MCF 10A (cell line): ENCODE measurements at regions not wholly inside any gene's neighbourhood (a gene's known extent, or its start where the extent isn't known, plus 50 kb on each side); places are given as distances from the start of the nearest gene placed in this dataset.
A peak's percentile ranks its signal among the peaks of the same experiment; 100 is the strongest.

Experiments
- BruUV-seq: library from RNA; stranded (reverse); fragments of 400-500 nt; replicated peaks from 2 replicates; lab custom pipeline; 2021; lab: Mats Ljungman, UMichigan
- CTCF ChIA-PET: fragments of 300-600 bp; sonication (Branson Sonifier 250); formaldehyde crosslinking; extraction: SDS; loops from one replicate; lab custom pipeline; 2021; ENCODE audit warnings: antibody characterized with exemption, inconsistent platforms; lab: Yijun Ruan, JAX
- POLR2A ChIA-PET: fragments of 300-600, 350-650 bp; sonication (Branson Sonifier 250); formaldehyde crosslinking; extraction: SDS; loops from one replicate; lab custom pipeline; 2020; ENCODE audit warnings: antibody characterized with exemption, inconsistent platforms; lab: Yijun Ruan, JAX
- DNase-seq: peaks from one replicate; pipeline ENCODE4 v3.0.0-alpha.2; 2018; ENCODE audit not compliant: unreplicated experiment
- H3K27ac Mint-ChIP-seq: one replicate; pipeline ENCODE4 v1.8.0; 2022; ENCODE audit warnings: mild to moderate bottlenecking, low read depth, mixed read lengths; ENCODE audit not compliant: unreplicated experiment
- H3K27me3 Mint-ChIP-seq: one replicate; pipeline ENCODE4 v1.8.0; 2022; ENCODE audit warnings: mixed read lengths; ENCODE audit not compliant: insufficient read depth, unreplicated experiment
- H3K36me3 Mint-ChIP-seq: one replicate; pipeline ENCODE4 v1.8.0; 2022; ENCODE audit warnings: mild to moderate bottlenecking, moderate library complexity, mixed read lengths; ENCODE audit not compliant: insufficient read depth, unreplicated experiment
- H3K4me1 Mint-ChIP-seq: one replicate; pipeline ENCODE4 v1.8.0; 2022; ENCODE audit warnings: mixed read lengths; ENCODE audit not compliant: insufficient read depth, unreplicated experiment
- H3K4me3 Mint-ChIP-seq: one replicate; pipeline ENCODE4 v1.8.0; 2022; ENCODE audit warnings: mild to moderate bottlenecking, moderate library complexity, mixed read lengths; ENCODE audit not compliant: unreplicated experiment
- H3K9me3 Mint-ChIP-seq: one replicate; pipeline ENCODE4 v1.8.0; 2022; ENCODE audit warnings: mixed read lengths; ENCODE audit not compliant: unreplicated experiment
- intact Hi-C: fragments of 100-400 bp; cut with micrococcal nuclease; formaldehyde crosslinking; loops from 2 replicates; pipeline ENCODE4 v1.14.1; 2022
- TF ChIP-seq, protein P1 (sequence below): fragments of 200-600 bp; IDR thresholded peaks from one replicate; pipeline ENCODE4 v1.8.0; 2022; ENCODE audit warnings: antibody characterized with exemption, mild to moderate bottlenecking; ENCODE audit not compliant: unreplicated experiment

DNA sequence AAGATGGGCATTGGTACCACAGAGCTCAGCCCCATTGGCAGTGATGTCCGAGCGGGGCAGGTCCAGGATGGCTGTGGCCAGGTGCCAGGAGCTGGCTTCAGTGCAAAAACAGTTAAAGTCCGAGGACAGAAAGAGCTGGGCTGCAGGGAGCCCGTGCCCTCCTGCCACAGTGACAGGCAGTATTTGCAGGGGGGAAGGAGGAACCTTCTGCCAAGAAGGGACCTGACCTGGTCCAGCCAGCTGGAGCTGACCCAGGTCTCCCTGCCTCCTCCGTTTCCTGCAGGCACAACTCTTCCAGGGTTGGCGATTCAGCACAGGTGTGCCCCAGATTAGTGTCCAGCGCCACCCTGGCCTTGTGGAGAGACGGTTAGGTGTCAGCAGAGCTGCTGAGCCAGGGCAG, 199.0 kb downstream of the ENGASE start:
- Mint-ChIP-seq H3K4me1 (peaks cover 7% of the 10 kb centered on the region), H3K9me3 (no peaks in the 10 kb centered on the region), H3K4me3 (no peak overlapping the region), H3K27me3 (peaks cover 45% of the 10 kb centered on the region), H3K27ac (no peak overlapping the region), H3K36me3 (no peaks in the 10 kb centered on the region)
- BruUV-seq = no TSS peak
- intact Hi-C loops = no loop called here
- TF ChIP-seq, protein P1, sequence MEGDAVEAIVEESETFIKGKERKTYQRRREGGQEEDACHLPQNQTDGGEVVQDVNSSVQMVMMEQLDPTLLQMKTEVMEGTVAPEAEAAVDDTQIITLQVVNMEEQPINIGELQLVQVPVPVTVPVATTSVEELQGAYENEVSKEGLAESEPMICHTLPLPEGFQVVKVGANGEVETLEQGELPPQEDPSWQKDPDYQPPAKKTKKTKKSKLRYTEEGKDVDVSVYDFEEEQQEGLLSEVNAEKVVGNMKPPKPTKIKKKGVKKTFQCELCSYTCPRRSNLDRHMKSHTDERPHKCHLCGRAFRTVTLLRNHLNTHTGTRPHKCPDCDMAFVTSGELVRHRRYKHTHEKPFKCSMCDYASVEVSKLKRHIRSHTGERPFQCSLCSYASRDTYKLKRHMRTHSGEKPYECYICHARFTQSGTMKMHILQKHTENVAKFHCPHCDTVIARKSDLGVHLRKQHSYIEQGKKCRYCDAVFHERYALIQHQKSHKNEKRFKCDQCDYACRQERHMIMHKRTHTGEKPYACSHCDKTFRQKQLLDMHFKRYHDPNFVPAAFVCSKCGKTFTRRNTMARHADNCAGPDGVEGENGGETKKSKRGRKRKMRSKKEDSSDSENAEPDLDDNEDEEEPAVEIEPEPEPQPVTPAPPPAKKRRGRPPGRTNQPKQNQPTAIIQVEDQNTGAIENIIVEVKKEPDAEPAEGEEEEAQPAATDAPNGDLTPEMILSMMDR = no peak
- POLR2A ChIA-PET = no interaction called here
- DNase-seq = no peak
- CTCF ChIA-PET = interaction anchor here (1.3 kb wide), 1 partner anchor 120 kb away, joined by 3 read pairs; no protein-coding TSS in a partner anchor

GRCh38 chr17:79272666-79273219, 198.1 kb downstream of the ENGASE start:
- peak overlapping the region; percentile 24 for H3K27ac Mint-ChIP-seq
- peaks cover 7% of the 10 kb centered on the region for H3K4me1 Mint-ChIP-seq
- peaks cover 55% of the 10 kb centered on the region for H3K27me3 Mint-ChIP-seq
- BruUV-seq = no TSS peak
- ChIA-PET CTCF (interaction anchor here (0.7 kb wide), 1 partner anchor 410 kb away, joined by 3 read pairs; no protein-coding TSS in a partner anchor), POLR2A (interaction anchor here (0.6 kb wide), 1 partner anchor 35 kb away, joined by 4 read pairs; no protein-coding TSS in a partner anchor)
- no peaks in the 10 kb centered on the region for H3K9me3 Mint-ChIP-seq
- no peak overlapping the region for H3K4me3 Mint-ChIP-seq
- H3K36me3 Mint-ChIP-seq = no peaks in the 10 kb centered on the region
- peak; percentile 28 for DNase-seq
- intact Hi-C loops = no loop called here
- TF ChIP-seq, protein P1 = peak; percentile 6

GRCh38 chr17:79272220-79272619, 197.6 kb downstream of the ENGASE start:
- intact Hi-C loops = no loop called here

GRCh38 chr17:79269620-79270019, 195.0 kb downstream of the ENGASE start:
- H3K4me1 Mint-ChIP-seq = peaks cover 7% of the 10 kb centered on the region
- POLR2A ChIA-PET = interaction anchor here (0.6 kb wide), 1 partner anchor 37 kb away, joined by 3 read pairs; no protein-coding TSS in a partner anchor
- TF ChIP-seq, protein P1 = no peak
- H3K36me3 Mint-ChIP-seq = no peaks in the 10 kb centered on the region
- no peak overlapping the region for H3K4me3 Mint-ChIP-seq
- H3K27ac Mint-ChIP-seq = no peak overlapping the region
- CTCF ChIA-PET = no interaction called here
- DNase-seq = no peak
- BruUV-seq = no TSS peak
- H3K9me3 Mint-ChIP-seq = no peaks in the 10 kb centered on the region
- peaks cover 76% of the 10 kb centered on the region for H3K27me3 Mint-ChIP-seq
- intact Hi-C loops = no loop called here

More at GRCh38 chr17:79272220-79272619, 197.6 kb downstream of the ENGASE start:
- Mint-ChIP-seq H3K27ac (peak overlapping the region; percentile 24), H3K4me1 (peaks cover 7% of the 10 kb centered on the region), H3K9me3 (no peaks in the 10 kb centered on the region), H3K36me3 (no peaks in the 10 kb centered on the region), H3K27me3 (peaks cover 60% of the 10 kb centered on the region), H3K4me3 (no peak overlapping the region)
- ChIA-PET POLR2A (no interaction called here), CTCF (interaction anchor here (0.7 kb wide), 1 partner anchor 411 kb away, joined by 3 read pairs; no protein-coding TSS in a partner anchor)
- DNase-seq = no peak
- TF ChIP-seq, protein P1 = no peak
- no TSS peak for BruUV-seq
